Non-pigmented ciliary epithelial cell (primary cell): ENCODE measurements at regions not wholly inside any gene's neighbourhood (a gene's known extent, or its start where the extent isn't known, plus 50 kb on each side); places are given as distances from the start of the nearest gene placed in this dataset.

Experiments
- DNase-seq: peaks from one replicate; pipeline ENCODE4 v3.0.0-alpha.2; 2010; ENCODE audit warnings: low read depth

- DNase-seq = no peak
Measured at GRCh38 chr14:101467181-101467926, 93.9 kb upstream of the DIO3 start.

- no peak for DNase-seq
Measured at GRCh38 chr14:101469382-101470247, 91.7 kb upstream of the DIO3 start.

GRCh38 chr14:101470266-101470665 lies 91.0 kb upstream of the DIO3 start:
- DNase-seq = no peak

- no peak for DNase-seq
Measured at GRCh38 chr14:101471723-101472517, 89.4 kb upstream of the DIO3 start.

- DNase-seq = no peak
Measured at GRCh38 chr14:101472518-101472849, 88.8 kb upstream of the DIO3 start.

GRCh38 chr14:101473045-101473729 lies 88.1 kb upstream of the DIO3 start:
- DNase-seq = no peak

- DNase-seq = no peak
Measured at GRCh38 chr14:101473795-101474562, 87.3 kb upstream of the DIO3 start.

GRCh38 chr14:101474563-101475455 lies 86.5 kb upstream of the DIO3 start:
- DNase-seq = no peak

GRCh38 chr14:101475456-101476257 lies 85.6 kb upstream of the DIO3 start:
- DNase-seq = peak; percentile 66

GRCh38 chr14:101476258-101476915 lies 84.9 kb upstream of the DIO3 start:
- no peak for DNase-seq

GRCh38 chr14:101476916-101477553 lies 84.3 kb upstream of the DIO3 start:
- DNase-seq = no peak

GRCh38 chr14:101477648-101478047 lies 83.6 kb upstream of the DIO3 start:
- no peak for DNase-seq

- no peak for DNase-seq
Measured at GRCh38 chr14:101478096-101478495, 83.2 kb upstream of the DIO3 start.

- DNase-seq = no peak
Measured at GRCh38 chr14:101478796-101479410, 82.4 kb upstream of the DIO3 start.

- no peak for DNase-seq
Measured at GRCh38 chr14:101480022-101480746, 81.1 kb upstream of the DIO3 start.

GRCh38 chr14:101480747-101481530 lies 80.4 kb upstream of the DIO3 start:
- DNase-seq = peak; percentile 79
